Mesenchymal stem cell (in vitro differentiated cells and primary cell): ENCODE measurements at regions not wholly inside any gene's neighbourhood (a gene's known extent, or its start where the extent isn't known, plus 50 kb on each side); places are given as distances from the start of the nearest gene placed in this dataset.

Source experiments
- DNase-seq: peaks from one replicate; pipeline ENCODE4 v3.0.0-alpha.2; 2013
- H2AFZ ChIP-seq: one replicate; pipeline ENCODE4 v1.6.1; 2013; ENCODE audit warnings: low read depth, mild to moderate bottlenecking, control low read depth, inconsistent platforms, low read length, moderate library complexity
- H2AK5ac ChIP-seq: 2 replicates; pipeline ENCODE4 v1.6.1; 2013; ENCODE audit warnings: low read length, moderate library complexity, mild to moderate bottlenecking, inconsistent platforms; ENCODE audit not compliant: severe bottlenecking
- H2BK120ac ChIP-seq: one replicate; pipeline ENCODE4 v1.6.1; 2013; ENCODE audit warnings: low read depth, mild to moderate bottlenecking, inconsistent platforms, low read length, moderate library complexity
- H2BK12ac ChIP-seq, 2 experiments: one replicate each; pipeline ENCODE4 v1.6.1; 2013; ENCODE audit warnings: inconsistent platforms in 2 of 2, low read length in 2 of 2, mild to moderate bottlenecking in 2 of 2, moderate library complexity in 2 of 2, control low read depth in 1 of 2
- H2BK15ac ChIP-seq: one replicate; pipeline ENCODE4 v1.6.1; 2013; ENCODE audit warnings: mild to moderate bottlenecking, low read depth, inconsistent platforms; ENCODE audit not compliant: poor library complexity, severe bottlenecking
- H2BK5ac ChIP-seq: 2 replicates; pipeline ENCODE4 v1.6.1; 2013; ENCODE audit warnings: low read depth, mild to moderate bottlenecking, low read length, control low read depth, inconsistent platforms; ENCODE audit not compliant: poor library complexity, severe bottlenecking
- H3K14ac ChIP-seq, 2 experiments: one replicate each; pipeline ENCODE4 v1.6.1; 2013; ENCODE audit warnings: inconsistent platforms in 2 of 2, low read length in 2 of 2, control low read depth in 1 of 2, mild to moderate bottlenecking in 1 of 2, moderate library complexity in 1 of 2
- H3K18ac ChIP-seq, 2 experiments: one replicate each; pipeline ENCODE4 v1.6.1; 2013; ENCODE audit warnings: inconsistent platforms in 2 of 2, low read length in 2 of 2, control low read depth in 1 of 2, low read depth in 1 of 2, mild to moderate bottlenecking in 1 of 2
- H3K23ac ChIP-seq, 2 experiments: one replicate each; pipeline ENCODE4 v1.6.1; 2013; ENCODE audit warnings: inconsistent platforms in 2 of 2, low read length in 2 of 2, mild to moderate bottlenecking in 2 of 2, moderate library complexity in 2 of 2, control low read depth in 1 of 2
- H3K27ac ChIP-seq: 2 replicates; pipeline ENCODE4 v1.5.1; 2013; ENCODE audit warnings: mild to moderate bottlenecking, moderate library complexity, low read length, control low read depth, inconsistent platforms; ENCODE audit not compliant: poor library complexity, severe bottlenecking
- H3K27me3 ChIP-seq, 2 experiments: 2 replicates each; pipeline versions ENCODE4 v1.6.1 to v1.7.0; 2013; ENCODE audit warnings: low read length in 2 of 2, mild to moderate bottlenecking in 2 of 2, moderate library complexity in 2 of 2, control low read depth in 1 of 2, inconsistent platforms in 1 of 2; ENCODE audit not compliant: control insufficient read depth in 1 of 2, insufficient read depth in 1 of 2
- H3K36me3 ChIP-seq, 2 experiments: 2 replicates each; pipeline versions ENCODE4 v1.6.1 to v1.7.0; 2013; ENCODE audit warnings: low read length in 2 of 2, control low read depth in 1 of 2, inconsistent platforms in 1 of 2, low read depth in 1 of 2, mild to moderate bottlenecking in 1 of 2; ENCODE audit not compliant: insufficient read depth in 2 of 2, control insufficient read depth in 1 of 2
- H3K4ac ChIP-seq, 2 experiments: one replicate each; pipeline ENCODE4 v1.6.1; 2013; ENCODE audit warnings: inconsistent platforms in 2 of 2, low read length in 2 of 2, mild to moderate bottlenecking in 2 of 2, moderate library complexity in 2 of 2, control low read depth in 1 of 2, low read depth in 1 of 2
- H3K4me1 ChIP-seq: 2 replicates; pipeline ENCODE4 v1.6.1; 2013; ENCODE audit warnings: low read depth, low read length, control low read depth; ENCODE audit not compliant: control insufficient read depth, insufficient read depth
- H3K4me2 ChIP-seq: 2 replicates; pipeline ENCODE4 v1.6.1; 2013; ENCODE audit warnings: low read length, mild to moderate bottlenecking, inconsistent platforms; ENCODE audit not compliant: poor library complexity, severe bottlenecking
- H3K4me3 ChIP-seq, 2 experiments: 2 replicates each; pipeline versions ENCODE4 v1.5.1 to v1.7.0; 2013; ENCODE audit warnings: low read length in 2 of 2, mild to moderate bottlenecking in 2 of 2, control low read depth in 1 of 2, low read depth in 1 of 2; ENCODE audit not compliant: insufficient read depth in 1 of 2
- H3K79me1 ChIP-seq: replicated peaks from 2 replicates; pipeline ENCODE4 v1.6.1; 2013; ENCODE audit warnings: mild to moderate bottlenecking, control low read depth, low read length, inconsistent platforms; ENCODE audit not compliant: poor library complexity, severe bottlenecking
- H3K9ac ChIP-seq: 2 replicates; pipeline ENCODE4 v1.7.0; 2013; ENCODE audit warnings: mild to moderate bottlenecking, low read length, moderate library complexity
- H3K9me3 ChIP-seq: 2 replicates; pipeline ENCODE4 v1.7.0; 2013; ENCODE audit warnings: mild to moderate bottlenecking, low read length; ENCODE audit not compliant: control insufficient read depth
- H4K8ac ChIP-seq: one replicate; pipeline ENCODE4 v1.6.1; 2013; ENCODE audit warnings: inconsistent platforms, mild to moderate bottlenecking, low read length, moderate library complexity
- H4K91ac ChIP-seq: one replicate; pipeline ENCODE4 v1.6.1; 2013; ENCODE audit warnings: mild to moderate bottlenecking, low read length, inconsistent platforms
- WGBS: methylation state at CpG from one replicate; pipeline ENCODE4 v1.1.7; 2013; ENCODE audit warnings: mixed read lengths; 5-methylcytosine and 5-hydroxymethylcytosine counted together

DNA sequence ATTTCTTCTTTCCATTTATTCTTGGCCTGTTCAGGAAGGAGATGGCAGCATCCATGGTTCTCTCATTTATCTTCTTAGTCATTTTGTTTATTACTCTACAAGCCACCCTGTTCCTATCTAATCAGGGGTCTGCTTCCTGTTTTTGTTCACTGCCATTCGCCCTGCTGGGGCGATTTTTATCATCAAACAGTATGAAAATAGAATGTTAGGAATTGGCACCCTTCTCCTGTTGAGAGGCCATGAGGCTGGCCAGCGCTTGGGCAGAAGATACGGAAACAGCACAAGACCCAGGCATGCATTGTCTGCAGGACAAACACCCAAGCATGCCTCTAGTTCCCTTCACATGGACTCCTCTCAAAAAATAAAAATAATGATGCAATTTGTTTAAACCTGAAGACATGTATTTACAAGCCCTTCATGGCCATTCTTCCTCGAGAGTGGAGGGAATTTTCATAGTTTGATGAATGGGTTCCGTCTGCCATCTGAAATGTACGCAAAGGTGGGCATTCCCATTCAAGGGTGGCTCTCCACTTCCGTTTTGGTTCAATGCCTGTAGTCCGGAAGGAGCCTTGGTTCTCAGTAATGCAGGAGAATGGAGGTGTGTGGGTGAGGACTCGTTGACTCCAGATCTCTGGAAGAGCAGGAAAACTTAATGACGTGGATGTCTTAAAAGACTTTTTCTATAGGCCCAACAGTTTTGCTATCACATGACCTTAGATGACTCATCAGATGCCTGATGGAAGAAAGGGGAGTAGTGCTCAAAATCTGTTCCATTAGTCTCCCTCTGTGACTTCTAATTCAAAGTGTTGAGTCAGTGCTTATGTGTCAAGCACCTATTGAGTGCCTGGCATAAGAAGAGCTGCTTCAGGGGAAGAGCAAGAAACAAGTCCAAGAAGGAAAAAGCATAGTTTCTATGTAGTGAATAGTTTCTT, 252.4 kb upstream of the TBX3 start:
- no peak overlapping the region for H2BK15ac ChIP-seq
- H3K23ac ChIP-seq, result no peak overlapping the region
- no peak overlapping the region for H3K4me3 ChIP-seq
- no peak overlapping the region for H2AK5ac ChIP-seq
- peak overlapping the region in 1 of 2 experiments; percentile 21 for H2BK12ac ChIP-seq
- no peaks in the 10 kb centered on the region for H3K79me1 ChIP-seq
- peak overlapping the region; percentile 35 to 84 for H3K4ac ChIP-seq
- no peak overlapping the region for H4K91ac ChIP-seq
- peak overlapping the region in 1 of 2 experiments; percentile 61 for H3K14ac ChIP-seq
- H4K8ac ChIP-seq, result peak overlapping the region; percentile 53
- peak overlapping the region; percentile 42 for H2BK120ac ChIP-seq
- WGBS, result 46% methylated on average over 7 of the region's 11 CpGs
- H3K36me3 ChIP-seq, result no peaks in the 10 kb centered on the region
- H3K9ac ChIP-seq, result no peak overlapping the region
- no peak overlapping the region for H2BK5ac ChIP-seq
- no peak overlapping the region for H2AFZ ChIP-seq
- no peaks in the 10 kb centered on the region for H3K27me3 ChIP-seq
- peak; percentile 81 for DNase-seq
- H3K4me2 ChIP-seq, result no peak overlapping the region
- peaks cover 8% of the 10 kb centered on the region for H3K4me1 ChIP-seq
- peak overlapping the region; percentile 16 to 84 for H3K18ac ChIP-seq
- peaks cover 7% of the 10 kb centered on the region for H3K9me3 ChIP-seq
- no peak overlapping the region for H3K27ac ChIP-seq

DNA sequence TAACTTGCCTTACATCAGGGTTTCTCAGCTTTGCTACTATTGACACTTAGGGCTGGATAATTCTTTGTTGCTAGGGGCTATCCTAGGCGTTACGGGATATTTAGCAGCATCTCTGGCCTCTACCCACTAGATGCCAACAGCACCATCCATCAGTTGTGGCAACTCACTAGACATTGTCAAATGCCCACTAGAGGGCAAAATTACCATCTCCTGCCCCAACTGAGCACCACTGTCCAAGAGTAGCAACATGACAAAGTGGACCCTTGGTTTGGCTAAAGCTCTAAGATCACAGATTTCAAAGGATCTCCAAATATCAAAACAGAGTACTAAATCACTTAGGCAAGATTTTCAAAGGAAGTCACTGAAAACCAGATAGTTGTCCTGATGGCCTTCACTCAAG, 251.7 kb upstream of the TBX3 start:
- Histone ChIP-seq H3K23ac (no peak overlapping the region), H2BK12ac (peak overlapping the region; percentile 59 to 93), H3K79me1 (no peaks in the 10 kb centered on the region), H3K18ac (peak overlapping the region; percentile 3 to 78), H2BK5ac (no peak overlapping the region), H2AK5ac (peak overlapping the region; percentile 9), H3K27ac (no peak overlapping the region), H4K8ac (peak overlapping the region; percentile 57), H3K36me3 (no peaks in the 10 kb centered on the region), H3K9ac (no peak overlapping the region), H3K4me3 (no peak overlapping the region), H3K4ac (peak overlapping the region in 1 of 2 experiments; percentile 52), H3K27me3 (no peaks in the 10 kb centered on the region), H3K4me1 (peaks cover 8% of the 10 kb centered on the region), H3K4me2 (no peak overlapping the region), H2BK15ac (no peak overlapping the region), H2AFZ (no peak overlapping the region), H3K9me3 (peaks cover 14% of the 10 kb centered on the region), H4K91ac (no peak overlapping the region), H3K14ac (no peak overlapping the region), H2BK120ac (peak overlapping the region; percentile 19)
- 96% methylated on average over 2 of the region's 2 CpGs for WGBS
- DNase-seq, result no peak

DNA sequence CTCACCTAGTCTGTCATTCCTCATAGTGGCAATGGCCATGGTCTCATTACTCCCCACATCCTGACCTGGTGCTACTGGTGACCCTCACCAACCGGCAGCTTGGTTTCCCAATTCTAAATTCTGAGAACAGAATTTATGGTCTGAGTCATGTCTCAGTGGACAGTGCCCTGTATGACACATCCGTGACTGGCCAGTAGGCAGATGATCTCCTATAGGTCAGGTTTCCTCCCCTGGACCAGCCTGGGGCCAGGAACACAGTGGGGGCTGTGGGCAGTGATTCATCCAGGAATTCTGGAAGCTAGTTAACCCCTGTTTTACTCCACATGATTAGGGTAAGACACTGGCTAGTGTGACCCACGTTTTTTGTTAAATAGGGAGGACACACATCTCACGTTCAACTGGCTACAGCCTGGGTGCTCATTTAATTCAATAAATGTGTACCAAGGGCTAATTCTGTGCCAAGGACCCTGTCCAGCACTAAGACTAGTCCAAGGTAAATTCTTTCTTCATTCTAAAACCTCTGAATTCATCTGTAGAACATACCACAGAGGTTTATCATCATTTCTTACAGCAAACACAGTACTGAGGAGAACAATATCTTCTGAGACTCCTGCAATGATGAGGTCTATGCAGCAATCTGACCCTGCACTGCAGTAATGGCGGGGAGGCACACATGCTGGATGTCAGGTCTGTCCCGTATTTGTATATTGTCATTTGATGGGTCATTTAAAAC, 249.6 kb upstream of the TBX3 start:
- Histone ChIP-seq H4K91ac (no peak overlapping the region), H3K27ac (peak overlapping the region; percentile 88), H2BK15ac (peak overlapping the region; percentile 28), H3K14ac (no peak overlapping the region), H3K4me2 (peak overlapping the region; percentile 37), H3K36me3 (no peaks in the 10 kb centered on the region), H3K9me3 (peaks cover 9% of the 10 kb centered on the region), H3K9ac (peak overlapping the region; percentile 33), H3K18ac (peak overlapping the region; percentile 30 to 70), H2AK5ac (peak overlapping the region; percentile 46), H4K8ac (no peak overlapping the region), H2AFZ (no peak overlapping the region), H3K27me3 (no peaks in the 10 kb centered on the region), H2BK5ac (no peak overlapping the region), H3K4me1 (peaks cover 8% of the 10 kb centered on the region), H2BK120ac (peak overlapping the region; percentile 5), H3K4me3 (peak overlapping the region in 1 of 2 experiments; percentile 17), H3K23ac (no peak overlapping the region), H3K4ac (peak overlapping the region; percentile 26 to 64), H2BK12ac (peak overlapping the region in 1 of 2 experiments; percentile 75), H3K79me1 (no peaks in the 10 kb centered on the region)
- WGBS, result 0% methylated on average over 4 of the region's 6 CpGs
- DNase-seq, result peak; percentile 97

DNA sequence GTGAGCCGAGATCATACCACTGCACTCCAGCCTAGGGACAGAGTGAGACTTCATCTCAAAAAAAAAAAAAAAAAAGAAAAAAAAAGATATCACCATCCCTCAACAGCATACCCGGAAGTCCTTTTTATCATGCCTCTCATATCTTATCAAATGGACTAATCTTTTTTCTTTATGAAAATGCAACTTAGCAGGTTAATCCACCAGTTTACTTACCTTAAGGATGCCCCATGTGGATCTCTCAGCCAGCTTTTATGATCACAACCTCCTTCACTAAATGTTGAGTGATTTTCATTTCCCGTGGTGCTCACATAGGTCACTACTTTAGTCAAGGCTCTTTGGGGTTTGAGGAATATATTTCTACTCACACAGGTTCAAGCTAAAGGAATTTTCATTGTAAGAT, 248.8 kb upstream of the TBX3 start:
- H2BK15ac ChIP-seq, result no peak overlapping the region
- H2BK120ac ChIP-seq, result no peak overlapping the region
- H3K27me3 ChIP-seq, result no peaks in the 10 kb centered on the region
- DNase-seq, result no peak
- H3K4me3 ChIP-seq, result no peak overlapping the region
- 86% methylated on average over 2 of the region's 3 CpGs for WGBS
- no peak overlapping the region for H3K23ac ChIP-seq
- no peaks in the 10 kb centered on the region for H3K36me3 ChIP-seq
- H3K4ac ChIP-seq, result no peak overlapping the region
- H3K4me2 ChIP-seq, result no peak overlapping the region
- H3K4me1 ChIP-seq, result peaks cover 8% of the 10 kb centered on the region
- no peak overlapping the region for H2BK5ac ChIP-seq
- H3K14ac ChIP-seq, result no peak overlapping the region
- H2AK5ac ChIP-seq, result no peak overlapping the region
- H3K79me1 ChIP-seq, result no peaks in the 10 kb centered on the region
- H4K8ac ChIP-seq, result no peak overlapping the region
- no peak overlapping the region for H3K9ac ChIP-seq
- H4K91ac ChIP-seq, result no peak overlapping the region
- H3K18ac ChIP-seq, result peak overlapping the region in 1 of 2 experiments; percentile 56
- no peak overlapping the region for H2AFZ ChIP-seq
- peak overlapping the region; percentile 33 for H3K27ac ChIP-seq
- H3K9me3 ChIP-seq, result peaks cover 9% of the 10 kb centered on the region
- H2BK12ac ChIP-seq, result no peak overlapping the region
